ENCODE measurements at regions not wholly inside any gene's neighbourhood (a gene's known extent, or its start where the extent isn't known, plus 50 kb on each side); places are given as distances from the start of the nearest gene placed in this dataset.

DNA sequence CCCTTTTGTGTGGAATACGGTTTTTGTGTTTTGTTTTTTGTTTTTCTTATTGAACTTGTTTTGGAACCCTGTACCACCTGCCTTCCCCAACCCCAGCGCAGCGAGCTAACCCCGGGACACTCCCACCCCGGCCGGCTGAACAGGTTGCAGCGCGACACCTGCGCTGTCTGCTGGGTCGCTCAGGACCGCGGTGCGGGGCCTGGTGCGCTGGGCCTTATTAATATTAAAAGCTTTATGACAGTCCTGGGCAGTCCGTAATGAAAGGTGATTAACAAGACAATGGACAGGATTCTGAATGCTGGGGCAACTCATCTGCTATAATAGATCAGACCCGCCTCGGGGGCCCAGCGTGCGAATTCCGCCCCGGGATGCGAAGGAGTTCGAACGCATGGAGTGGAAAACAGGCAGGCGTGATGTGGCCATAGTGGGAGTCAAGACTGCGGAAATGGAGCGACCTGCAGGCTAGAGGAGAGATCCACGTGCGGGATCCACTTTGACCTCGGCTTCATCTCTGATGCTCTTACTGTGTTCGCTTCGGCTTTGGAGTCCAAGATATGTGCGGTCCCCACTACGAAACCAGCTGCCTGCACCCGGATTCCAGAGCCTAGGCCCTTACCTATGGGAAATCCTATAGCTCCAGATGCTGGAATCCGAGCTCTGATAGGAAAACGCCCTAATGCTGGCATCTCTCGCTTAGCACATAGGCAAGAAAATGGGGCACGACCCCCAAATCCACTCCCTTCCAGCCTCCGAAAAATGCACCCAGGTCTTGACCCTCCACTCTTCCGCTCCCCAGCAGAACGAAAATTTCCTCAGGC lies 69.0 kb upstream of the TMEM33 start:
- H3K27me3 ChIP-seq = peaks cover 34% of the 10 kb centered on the region
- H3K4me3 ChIP-seq = no peak overlapping the region
- TF ChIP-seq POLR2A (IDR thresholded peaks at IDR 0.05) = no peak
- TF ChIP-seq, protein P1, sequence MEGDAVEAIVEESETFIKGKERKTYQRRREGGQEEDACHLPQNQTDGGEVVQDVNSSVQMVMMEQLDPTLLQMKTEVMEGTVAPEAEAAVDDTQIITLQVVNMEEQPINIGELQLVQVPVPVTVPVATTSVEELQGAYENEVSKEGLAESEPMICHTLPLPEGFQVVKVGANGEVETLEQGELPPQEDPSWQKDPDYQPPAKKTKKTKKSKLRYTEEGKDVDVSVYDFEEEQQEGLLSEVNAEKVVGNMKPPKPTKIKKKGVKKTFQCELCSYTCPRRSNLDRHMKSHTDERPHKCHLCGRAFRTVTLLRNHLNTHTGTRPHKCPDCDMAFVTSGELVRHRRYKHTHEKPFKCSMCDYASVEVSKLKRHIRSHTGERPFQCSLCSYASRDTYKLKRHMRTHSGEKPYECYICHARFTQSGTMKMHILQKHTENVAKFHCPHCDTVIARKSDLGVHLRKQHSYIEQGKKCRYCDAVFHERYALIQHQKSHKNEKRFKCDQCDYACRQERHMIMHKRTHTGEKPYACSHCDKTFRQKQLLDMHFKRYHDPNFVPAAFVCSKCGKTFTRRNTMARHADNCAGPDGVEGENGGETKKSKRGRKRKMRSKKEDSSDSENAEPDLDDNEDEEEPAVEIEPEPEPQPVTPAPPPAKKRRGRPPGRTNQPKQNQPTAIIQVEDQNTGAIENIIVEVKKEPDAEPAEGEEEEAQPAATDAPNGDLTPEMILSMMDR (IDR thresholded peaks at IDR 0.05) = no peak
- peaks cover 0 to 9% of the 10 kb centered on the region in 2 donors for H3K4me1 ChIP-seq (replicated peaks in 1 of 2)
- no peaks in the 10 kb centered on the region for H3K36me3 ChIP-seq (replicated peaks in 1 of 2)
- H3K27ac ChIP-seq = peak overlapping the region in 1 of 5 donors; percentile 33
- intact Hi-C loops (cut with DNase I) = no loop called here
- H3K9me3 ChIP-seq (replicated peaks in 1 of 3) = no peaks in the 10 kb centered on the region
- WGBS, 4 donors = 37 to 47% (median 38%) methylated on average over 40 to 42 of the region's 42 CpGs
- no peak for DNase-seq

DNA sequence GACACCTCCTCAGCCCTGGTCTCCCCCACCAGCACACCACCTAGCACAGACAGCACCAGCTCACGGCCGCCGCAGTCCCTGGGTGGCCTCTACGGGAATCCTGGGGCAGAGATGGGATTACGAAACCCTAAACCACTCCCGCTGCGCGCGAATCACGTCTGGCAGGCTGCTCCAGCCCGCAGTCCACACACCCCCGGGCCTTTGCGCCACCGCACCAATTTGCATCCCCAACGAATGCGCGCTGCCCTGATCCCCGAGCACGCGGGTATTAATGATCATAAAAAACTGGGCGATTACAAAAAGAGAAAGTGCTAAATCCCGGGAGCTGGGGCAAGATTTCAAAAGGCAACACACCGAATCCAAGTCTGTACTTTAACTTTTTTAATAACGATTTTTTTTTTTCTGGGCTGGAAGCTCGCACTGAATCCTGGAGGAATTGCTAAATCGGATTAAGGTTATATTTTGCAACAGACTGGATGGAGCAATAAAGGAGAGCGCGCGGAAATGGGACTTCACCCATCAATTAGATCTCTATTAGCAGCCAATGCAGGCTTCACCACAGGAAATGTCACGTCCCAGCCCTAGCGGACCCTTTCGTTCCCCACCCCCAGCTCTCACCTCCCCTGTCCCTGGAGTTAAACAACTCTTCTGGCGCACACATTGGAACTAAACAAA lies 69.8 kb upstream of the TMEM33 start:
- 22 to 28% (median 26%) methylated on average over 23 to 33 of the region's 33 CpGs for WGBS, 4 donors
- H3K36me3 ChIP-seq (replicated peaks in 1 of 2) = no peaks in the 10 kb centered on the region
- H3K4me1 ChIP-seq (replicated peaks in 1 of 2) = peaks cover 0 to 9% of the 10 kb centered on the region in 2 donors
- TF ChIP-seq POLR2A (IDR thresholded peaks at IDR 0.05) = no peak
- TF ChIP-seq, protein P1 (IDR thresholded peaks at IDR 0.05) = no peak
- H3K9me3 ChIP-seq (replicated peaks in 1 of 3) = no peaks in the 10 kb centered on the region
- peak overlapping the region in 1 of 5 donors; percentile 9 for H3K27ac ChIP-seq
- intact Hi-C loops (cut with DNase I) = no loop called here
- H3K27me3 ChIP-seq = peaks cover 34% of the 10 kb centered on the region
- no peak overlapping the region for H3K4me3 ChIP-seq
- peak in 1 of 7 donors; percentile 74 for DNase-seq

DNA sequence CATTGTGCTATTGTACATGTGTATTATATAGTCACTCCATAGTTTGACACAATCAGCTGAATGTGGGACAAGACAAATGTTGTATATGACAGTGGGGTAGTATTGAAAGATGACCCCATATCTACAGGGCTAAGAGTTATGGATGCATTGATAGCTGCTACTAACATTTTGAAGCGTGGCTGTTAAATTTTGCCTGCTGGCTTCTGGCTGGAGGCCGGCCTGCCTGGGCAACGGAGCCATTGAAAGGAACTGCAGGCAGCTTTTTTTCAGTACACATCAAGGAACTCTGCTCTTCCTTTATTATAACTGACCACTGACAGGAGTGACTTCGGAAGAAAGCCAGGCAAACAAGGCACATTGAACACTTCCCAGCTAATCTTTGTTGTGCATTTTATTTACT lies 76.1 kb upstream of the TMEM33 start:
- Histone ChIP-seq H3K27me3 (no peaks in the 10 kb centered on the region), H3K27ac (no peak overlapping the region), H3K9me3 (replicated peaks in 1 of 3) (no peaks in the 10 kb centered on the region), H3K4me1 (replicated peaks in 1 of 2) (no peaks in the 10 kb centered on the region), H3K36me3 (replicated peaks in 1 of 2) (no peaks in the 10 kb centered on the region), H3K4me3 (no peak overlapping the region)
- intact Hi-C loops (cut with DNase I) = no loop called here
- TF ChIP-seq, protein P1 (IDR thresholded peaks at IDR 0.05) = no peak
- TF ChIP-seq POLR2A (IDR thresholded peaks at IDR 0.05) = no peak
- DNase-seq = no peak
- WGBS, 4 donors = 69 to 77% (median 71%) methylated on average over 4 of the region's 4 CpGs

DNA sequence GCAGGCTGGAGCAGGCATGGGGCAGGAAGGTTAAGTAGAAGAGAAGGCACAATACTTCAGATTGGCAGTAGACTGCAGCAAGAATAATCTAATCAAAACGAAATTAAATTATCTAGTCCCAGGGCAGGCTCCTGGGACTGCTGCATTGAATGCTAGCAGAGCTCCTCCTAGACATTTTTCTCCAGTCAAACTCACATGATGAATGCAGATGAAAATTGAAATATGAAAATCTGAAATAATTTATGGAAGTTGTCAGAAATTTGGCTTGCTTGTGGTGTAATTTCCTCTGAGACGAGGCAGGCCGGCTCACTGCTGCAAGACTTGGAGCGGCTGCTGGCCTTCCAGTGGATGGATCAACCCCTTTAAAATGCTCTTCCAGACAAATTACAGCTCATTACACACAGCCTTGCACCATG lies 78.0 kb upstream of the TMEM33 start:
- no peak overlapping the region for H3K27ac ChIP-seq
- H3K4me3 ChIP-seq = no peak overlapping the region
- H3K4me1 ChIP-seq (replicated peaks in 1 of 2) = no peaks in the 10 kb centered on the region
- DNase-seq = peak in 1 of 7 donors; percentile 61
- no peaks in the 10 kb centered on the region for H3K9me3 ChIP-seq (replicated peaks in 1 of 3)
- intact Hi-C loops (cut with DNase I) = no loop called here
- no peaks in the 10 kb centered on the region for H3K36me3 ChIP-seq (replicated peaks in 1 of 2)
- TF ChIP-seq, protein P1 (IDR thresholded peaks at IDR 0.05) = no peak
- no peak for TF ChIP-seq POLR2A (IDR thresholded peaks at IDR 0.05)
- WGBS, 4 donors = 39 to 66% (median 59%) methylated on average over 4 of the region's 4 CpGs
- H3K27me3 ChIP-seq = no peaks in the 10 kb centered on the region
